MM.1S (cell line): ENCODE measurements at regions not wholly inside any gene's neighbourhood (a gene's known extent, or its start where the extent isn't known, plus 50 kb on each side); places are given as distances from the start of the nearest gene placed in this dataset.

Experiments
- CTCF ChIP-seq: fragments of 300-600 bp; sonication (generic); IDR thresholded peaks from 2 replicates; pipeline ENCODE4 v1.5.1; 2016; ENCODE audit warnings: antibody characterized with exemption, low read length, mixed read lengths
- EZH2 ChIP-seq: fragments of 300-600 bp; sonication (generic); optimal IDR thresholded peaks from 2 replicates; pipeline ENCODE3; 2017; ENCODE audit warnings: low read depth, mild to moderate bottlenecking, antibody characterized with exemption, low read length, mixed read lengths
- EZH2phosphoT487 ChIP-seq: fragments of 300-600 bp; sonication (generic); IDR thresholded peaks from 2 replicates; pipeline ENCODE4 v1.6.1; 2018; ENCODE audit warnings: antibody characterized with exemption, low read length

DNA sequence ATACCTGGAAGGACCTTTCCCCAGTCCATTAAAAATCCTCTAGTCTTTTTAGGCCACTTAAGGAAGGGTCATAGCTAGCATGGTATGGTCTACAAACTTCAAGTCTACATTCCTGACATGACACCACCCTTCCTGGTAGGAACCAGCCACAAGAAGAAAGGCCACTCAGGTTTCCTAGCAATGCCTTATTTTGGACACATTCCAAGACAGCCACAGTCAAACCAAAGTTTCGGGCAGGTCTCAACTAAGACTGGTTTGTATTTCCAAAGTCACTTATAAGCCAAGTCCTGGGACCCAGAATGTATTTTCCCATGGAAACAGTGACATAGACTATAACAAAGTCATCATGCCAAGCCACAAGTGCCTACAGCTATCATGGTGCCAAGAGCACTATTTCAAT lies 50.6 kb upstream of the SLC44A3 start:
- TF ChIP-seq EZH2 (no peak), CTCF (no peak), EZH2phosphoT487 (no peak)
